ENCODE measurements at regions not wholly inside any gene's neighbourhood (a gene's known extent, or its start where the extent isn't known, plus 50 kb on each side); places are given as distances from the start of the nearest gene placed in this dataset.
"Not testable (repeated sequence)": the region's sequence is repeated elsewhere in the genome, so short reads cannot be mapped to it uniquely, and the experiment has no call there.

GRCh38 chrX:89539150-89539549, 382.6 kb upstream of the TGIF2LX start:
- not testable (repeated sequence) for DNase-seq (ENCODE audit: low spot score)

DNA sequence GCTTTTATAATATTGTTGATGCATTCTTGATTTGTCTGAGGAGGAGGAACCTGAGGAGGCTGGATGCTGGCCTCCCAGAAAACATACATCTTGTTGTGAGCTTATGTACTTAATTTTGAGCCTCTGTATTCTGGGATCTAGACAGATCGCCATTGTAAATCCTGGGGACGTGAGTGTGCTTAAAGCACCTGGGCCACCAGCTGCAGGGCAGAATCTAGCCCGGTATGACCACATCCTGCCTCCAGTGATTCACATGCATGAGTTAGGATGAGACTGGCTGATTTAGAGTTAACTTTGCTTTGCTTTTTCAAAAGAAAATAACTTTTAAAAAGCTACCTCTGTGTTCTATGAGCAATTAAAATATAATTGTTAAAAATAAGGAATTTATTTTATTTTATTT, 364.6 kb upstream of the TGIF2LX start:
- DNase-seq (ENCODE audit: low spot score): not testable (repeated sequence)

DNA sequence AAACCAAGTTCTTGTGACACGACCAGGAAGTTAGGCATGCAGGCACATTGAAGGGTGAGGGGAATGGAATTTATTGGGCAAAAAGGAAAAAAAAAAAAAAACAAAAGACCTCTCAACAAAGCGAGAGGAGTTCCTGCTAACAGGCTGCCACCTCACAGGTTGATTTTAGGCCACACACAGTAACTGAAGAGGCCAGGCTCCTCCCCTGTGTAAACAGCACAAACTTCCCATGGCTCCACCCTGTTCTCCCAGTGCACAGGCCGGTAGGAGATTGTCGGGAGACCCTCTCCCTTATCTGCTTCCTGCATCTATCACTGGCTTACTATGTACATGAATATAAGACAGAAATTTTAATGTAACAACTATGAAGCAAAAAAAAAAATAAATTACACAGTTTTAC, 359.6 kb upstream of the TGIF2LX start:
- DNase-seq (ENCODE audit: low spot score): not testable (repeated sequence)

GRCh38 chrX:89563107-89563506, 358.6 kb upstream of the TGIF2LX start:
- DNase-seq (ENCODE audit: low spot score): not testable (repeated sequence)

GRCh38 chrX:89567787-89568186, 353.9 kb upstream of the TGIF2LX start:
- DNase-seq (ENCODE audit: low spot score): not testable (repeated sequence)

DNA sequence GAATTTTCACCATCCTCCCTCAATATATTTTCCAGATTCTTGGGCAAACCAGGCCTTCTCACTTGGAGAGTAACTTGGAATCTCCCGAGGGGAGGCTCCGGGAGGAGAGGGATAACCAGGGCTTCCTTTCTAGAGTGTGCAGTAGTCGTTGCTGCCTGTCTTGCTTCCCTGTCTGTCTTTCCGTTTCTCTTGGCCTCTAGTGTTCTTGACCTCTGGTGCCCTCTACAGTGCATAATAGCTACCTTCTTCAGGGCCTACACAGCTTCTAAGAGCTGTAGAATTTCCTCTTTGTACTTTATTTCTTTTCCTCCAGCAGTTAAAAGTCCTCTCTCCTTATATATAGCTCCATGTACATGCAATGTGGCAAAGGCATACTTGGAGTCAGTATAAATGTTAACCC, 339.8 kb upstream of the TGIF2LX start:
- not testable (repeated sequence) for DNase-seq (ENCODE audit: low spot score)

DNA sequence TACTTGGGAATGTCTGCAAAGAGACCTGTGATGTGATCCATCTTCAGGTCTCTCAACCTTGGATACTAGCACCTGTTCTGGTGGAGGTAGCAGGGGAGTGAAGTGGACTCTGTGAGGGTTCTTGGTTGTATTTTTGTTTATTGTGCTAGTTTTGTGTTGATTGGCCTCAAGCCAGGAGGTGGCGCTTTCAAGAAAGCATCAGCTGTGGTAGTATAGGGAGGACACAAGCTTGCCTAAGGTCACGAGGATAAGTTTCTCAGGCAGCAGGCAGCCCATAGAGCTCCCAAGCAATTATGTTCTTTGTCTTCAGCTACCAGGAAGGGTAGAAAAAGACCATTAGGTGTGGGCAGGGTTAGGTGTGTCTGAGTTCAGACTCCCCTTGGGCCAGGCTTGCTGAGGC, 289.9 kb upstream of the TGIF2LX start:
- not testable (repeated sequence) for DNase-seq (ENCODE audit: low spot score)

DNA sequence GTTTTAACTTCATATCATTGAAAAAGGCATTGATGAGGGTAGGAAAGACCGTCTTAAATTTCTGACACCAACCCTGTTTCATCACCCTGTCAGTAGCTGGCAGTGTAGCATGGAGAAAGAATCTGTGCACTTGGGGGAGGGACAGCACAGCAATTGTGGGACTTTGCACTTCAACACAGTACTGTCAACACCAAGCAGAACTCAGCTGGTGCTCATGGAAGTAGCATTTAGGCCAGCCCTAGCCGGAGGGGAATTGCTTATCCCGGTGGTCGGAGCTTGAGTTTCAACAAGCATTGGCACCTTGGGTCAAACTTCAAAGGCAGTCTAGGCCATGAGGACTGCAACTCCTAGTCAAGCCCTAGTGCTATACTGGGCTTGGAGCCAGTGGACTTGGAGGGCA, 285.8 kb upstream of the TGIF2LX start:
- DNase-seq (ENCODE audit: low spot score): not testable (repeated sequence)

DNA sequence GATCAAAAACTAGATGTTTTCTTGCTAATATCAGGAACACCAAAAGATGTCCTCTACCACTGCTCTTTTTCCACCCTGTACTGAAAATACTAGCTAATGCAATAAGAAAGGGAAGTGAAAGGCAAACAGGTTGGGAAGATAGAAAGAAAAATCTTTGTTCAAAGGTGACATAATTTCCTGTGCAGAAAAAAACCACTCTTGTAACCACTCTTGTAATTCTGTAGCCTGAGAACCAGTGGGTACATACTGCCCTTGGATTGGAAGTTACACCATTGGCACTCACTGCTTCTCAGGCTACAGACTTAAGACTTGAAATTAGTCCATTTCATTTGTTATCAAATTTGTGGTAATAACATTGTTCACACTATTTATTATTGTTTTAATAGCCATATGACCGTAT, 263.0 kb upstream of the TGIF2LX start:
- not testable (repeated sequence) for DNase-seq (ENCODE audit: low spot score)

GRCh38 chrX:89706481-89706880, 215.2 kb upstream of the TGIF2LX start:
- DNase-seq (ENCODE audit: low spot score): not testable (repeated sequence)

DNA sequence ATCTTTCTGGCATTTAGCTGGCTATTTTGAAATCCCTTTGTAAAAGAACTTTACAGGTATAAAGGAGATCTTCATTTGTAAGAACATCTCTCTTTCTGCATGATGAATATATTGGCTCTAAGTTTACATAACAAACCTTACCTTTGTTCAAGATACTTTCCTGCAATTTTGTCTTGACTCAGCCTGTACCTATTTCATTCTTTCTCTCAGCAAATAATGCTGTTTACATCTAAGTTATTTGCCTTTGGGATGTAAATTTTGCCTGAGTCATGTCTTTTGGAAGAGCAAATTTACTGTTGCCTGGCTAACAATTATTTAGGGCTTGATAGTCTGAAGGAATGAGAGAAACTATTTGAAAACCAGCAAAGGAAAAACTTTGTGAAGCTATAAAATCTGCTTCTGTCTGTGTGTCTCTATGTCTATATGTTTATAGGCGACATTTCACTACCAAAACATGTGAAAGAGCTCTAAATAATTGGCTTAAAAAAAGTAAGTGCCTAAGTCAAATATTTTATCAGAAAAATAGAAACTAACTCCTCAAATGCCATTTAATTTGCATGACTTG, 214.3 kb upstream of the TGIF2LX start:
- DNase-seq (ENCODE audit: low spot score): not testable (repeated sequence)

- not testable (repeated sequence) for DNase-seq (ENCODE audit: low spot score)
Observed at GRCh38 chrX:89734367-89734766, 187.3 kb upstream of the TGIF2LX start.

DNA sequence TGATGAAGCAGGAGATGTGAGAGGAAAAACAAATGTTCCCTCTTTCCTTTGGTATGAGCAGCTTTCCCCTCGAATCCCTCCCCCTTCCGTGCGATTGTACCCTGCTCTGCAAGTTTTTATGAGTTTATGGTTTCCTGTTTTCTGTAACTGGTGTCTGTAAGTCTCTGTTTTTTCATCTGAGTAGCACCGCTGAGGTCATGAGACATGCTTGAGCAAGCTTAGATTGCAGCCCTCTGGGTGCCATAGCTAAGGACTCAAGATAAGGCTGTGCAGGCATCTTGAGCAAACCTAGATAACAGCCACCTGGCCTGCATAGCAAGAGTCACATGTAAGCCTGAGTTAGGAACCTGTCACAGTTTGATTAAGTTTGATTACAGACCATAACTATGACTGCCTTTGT, 165.2 kb upstream of the TGIF2LX start:
- DNase-seq (ENCODE audit: low spot score): not testable (repeated sequence)

- not testable (repeated sequence) for DNase-seq (ENCODE audit: low spot score)
Observed at GRCh38 chrX:89757767-89758166, 163.9 kb upstream of the TGIF2LX start.

GRCh38 chrX:89759076-89759685, 162.5 kb upstream of the TGIF2LX start:
- DNase-seq (ENCODE audit: low spot score): not testable (repeated sequence)

- DNase-seq (ENCODE audit: low spot score): not testable (repeated sequence)
Observed at GRCh38 chrX:89771639-89772038, 150.1 kb upstream of the TGIF2LX start.

DNA sequence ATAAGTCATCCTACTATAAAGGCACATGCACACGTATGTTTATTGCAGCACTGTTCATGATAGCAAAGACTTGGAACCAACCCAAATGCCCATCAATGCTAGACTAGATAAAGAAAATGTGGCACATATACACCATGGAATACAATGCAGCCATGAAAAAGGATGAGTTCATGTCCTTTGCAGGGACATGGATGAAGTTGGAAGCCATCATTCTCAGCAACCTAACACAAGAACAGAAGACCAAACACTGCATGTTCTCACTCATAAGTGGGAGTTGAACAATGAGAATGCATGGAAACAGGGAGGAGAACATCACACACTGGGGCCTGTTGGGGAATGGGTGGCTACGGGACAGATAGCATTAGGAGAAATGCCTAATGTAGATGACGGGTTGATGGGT, 110.3 kb upstream of the TGIF2LX start:
- not testable (repeated sequence) for DNase-seq (ENCODE audit: low spot score)

DNA sequence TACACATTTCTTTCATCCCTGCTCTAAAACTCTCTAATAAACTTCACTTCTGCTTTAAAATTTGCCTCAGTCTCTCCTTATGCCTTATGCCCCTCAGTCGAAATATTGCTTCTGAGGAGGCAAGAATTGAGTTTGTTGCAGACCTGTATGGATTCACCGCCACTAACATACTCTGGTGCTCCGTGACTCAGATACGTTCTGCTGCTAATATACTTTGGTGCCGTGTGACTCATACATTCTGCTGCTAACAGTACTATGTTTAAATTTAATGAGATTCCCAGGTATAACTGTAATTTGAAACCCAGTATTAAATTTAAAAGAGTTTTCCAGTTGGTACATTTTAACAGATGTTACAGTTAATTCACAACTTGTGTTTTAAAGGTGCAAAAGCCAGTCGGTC, 82.0 kb upstream of the TGIF2LX start:
- not testable (repeated sequence) for DNase-seq (ENCODE audit: low spot score)

DNA sequence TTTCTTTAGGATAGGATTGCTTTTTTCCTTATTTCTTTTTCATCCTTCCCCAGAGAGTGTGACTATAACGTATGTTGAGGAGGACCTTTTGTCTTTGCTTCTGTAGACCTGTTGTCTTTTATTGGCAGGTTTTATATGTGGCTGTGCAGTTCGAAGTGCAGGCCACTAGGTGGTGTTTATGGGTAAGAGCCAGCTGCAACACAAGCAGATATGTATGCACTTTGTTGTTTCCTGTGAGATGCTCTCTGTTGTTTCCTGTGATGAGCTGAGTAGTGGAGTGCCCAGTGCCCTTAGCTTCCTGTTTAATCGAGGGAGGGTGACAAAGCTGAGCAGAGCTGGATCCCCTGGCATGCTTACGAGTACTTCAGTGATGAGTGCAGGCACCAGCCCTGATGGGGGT, 50.0 kb upstream of the TGIF2LX start:
- peak; percentile 0 for DNase-seq (ENCODE audit: low spot score)

All from cerebellar cortex (tissue), 1 donor.